ENCODE measurements at regions not wholly inside any gene's neighbourhood (a gene's known extent, or its start where the extent isn't known, plus 50 kb on each side); places are given as distances from the start of the nearest gene placed in this dataset.

- peak overlapping the region; percentile 57 for H3K27ac ChIP-seq
- TF ChIP-seq, protein P1, sequence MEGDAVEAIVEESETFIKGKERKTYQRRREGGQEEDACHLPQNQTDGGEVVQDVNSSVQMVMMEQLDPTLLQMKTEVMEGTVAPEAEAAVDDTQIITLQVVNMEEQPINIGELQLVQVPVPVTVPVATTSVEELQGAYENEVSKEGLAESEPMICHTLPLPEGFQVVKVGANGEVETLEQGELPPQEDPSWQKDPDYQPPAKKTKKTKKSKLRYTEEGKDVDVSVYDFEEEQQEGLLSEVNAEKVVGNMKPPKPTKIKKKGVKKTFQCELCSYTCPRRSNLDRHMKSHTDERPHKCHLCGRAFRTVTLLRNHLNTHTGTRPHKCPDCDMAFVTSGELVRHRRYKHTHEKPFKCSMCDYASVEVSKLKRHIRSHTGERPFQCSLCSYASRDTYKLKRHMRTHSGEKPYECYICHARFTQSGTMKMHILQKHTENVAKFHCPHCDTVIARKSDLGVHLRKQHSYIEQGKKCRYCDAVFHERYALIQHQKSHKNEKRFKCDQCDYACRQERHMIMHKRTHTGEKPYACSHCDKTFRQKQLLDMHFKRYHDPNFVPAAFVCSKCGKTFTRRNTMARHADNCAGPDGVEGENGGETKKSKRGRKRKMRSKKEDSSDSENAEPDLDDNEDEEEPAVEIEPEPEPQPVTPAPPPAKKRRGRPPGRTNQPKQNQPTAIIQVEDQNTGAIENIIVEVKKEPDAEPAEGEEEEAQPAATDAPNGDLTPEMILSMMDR (conservative IDR thresholded peaks at IDR 0.05) = no peak
These were observed 277.1 kb upstream of the ADGRL3 start for GRCh38 chr4:60923075-60923474.

- H3K27ac ChIP-seq = no peak overlapping the region
- TF ChIP-seq, protein P1 (conservative IDR thresholded peaks at IDR 0.05) = no peak
These were observed 273.5 kb upstream of the ADGRL3 start for GRCh38 chr4:60926624-60927023.

DNA sequence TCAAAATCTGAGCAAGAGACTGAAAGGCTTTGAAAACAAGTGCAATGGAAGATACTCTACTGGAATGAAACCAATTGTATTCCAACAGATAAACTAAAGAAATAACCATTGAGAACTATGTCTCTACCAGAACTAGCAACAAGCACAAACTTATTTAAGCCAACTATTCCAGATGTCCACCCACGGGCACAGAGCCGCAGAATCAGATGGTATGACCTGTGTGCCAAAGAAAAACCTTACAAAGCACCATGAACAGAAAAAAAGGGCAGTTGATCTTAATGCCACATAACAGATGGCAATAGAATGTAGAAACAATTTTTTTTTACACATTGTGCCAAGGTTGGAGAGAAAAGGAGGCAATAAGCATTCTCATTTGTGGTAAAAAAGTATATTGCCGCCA, 269.3 kb upstream of the ADGRL3 start:
- no peak overlapping the region for H3K27ac ChIP-seq
- TF ChIP-seq, protein P1 (conservative IDR thresholded peaks at IDR 0.05) = no peak

DNA sequence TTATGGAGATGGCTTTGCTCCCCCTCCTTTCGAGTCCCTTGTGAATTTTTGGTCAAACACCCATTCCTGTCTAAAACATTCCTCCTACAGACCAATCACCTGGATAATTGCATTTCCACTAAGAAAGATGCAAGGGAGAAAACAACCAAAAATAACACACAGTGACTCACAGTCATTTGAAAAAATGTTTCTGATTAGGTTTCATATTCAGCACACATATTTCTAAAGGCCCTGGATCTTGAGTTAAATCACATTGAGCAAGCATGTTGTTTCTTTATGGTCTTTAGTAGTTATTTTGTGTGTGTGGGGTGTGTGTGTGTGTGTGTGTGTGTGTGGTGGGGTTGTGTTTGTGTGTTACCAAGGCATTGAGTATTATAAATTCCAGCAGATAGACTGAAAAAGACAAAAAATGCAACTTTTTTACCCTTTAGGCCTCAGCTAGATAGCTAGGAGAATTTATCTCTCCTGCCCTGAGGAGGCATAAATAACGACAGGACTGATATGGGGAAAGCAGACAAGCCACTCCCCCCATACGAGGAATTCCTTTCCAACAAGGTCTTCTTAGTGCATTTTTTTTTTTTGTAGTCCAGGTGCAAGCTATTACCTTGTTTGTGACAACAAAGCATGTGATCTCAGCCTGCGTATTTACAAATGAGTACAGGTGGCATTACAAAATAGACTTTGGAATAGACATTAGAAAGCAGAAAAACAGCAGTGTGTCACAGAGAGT, 265.4 kb upstream of the ADGRL3 start:
- H3K27ac ChIP-seq = no peak overlapping the region
- TF ChIP-seq, protein P1 (conservative IDR thresholded peaks at IDR 0.05) = no peak

- no peak overlapping the region for H3K27ac ChIP-seq
- TF ChIP-seq, protein P1 (conservative IDR thresholded peaks at IDR 0.05) = no peak
These were observed 261.9 kb upstream of the ADGRL3 start for GRCh38 chr4:60938181-60938580.

GRCh38 chr4:60938621-60939020, 261.5 kb upstream of the ADGRL3 start:
- TF ChIP-seq, protein P1 (conservative IDR thresholded peaks at IDR 0.05) = no peak
- no peak overlapping the region for H3K27ac ChIP-seq

GRCh38 chr4:60944060-60944459, 256.1 kb upstream of the ADGRL3 start:
- TF ChIP-seq, protein P1 (conservative IDR thresholded peaks at IDR 0.05) = no peak
- H3K27ac ChIP-seq = no peak overlapping the region
